ENCODE measurements at regions not wholly inside any gene's neighbourhood (a gene's known extent, or its start where the extent isn't known, plus 50 kb on each side); places are given as distances from the start of the nearest gene placed in this dataset.

DNA sequence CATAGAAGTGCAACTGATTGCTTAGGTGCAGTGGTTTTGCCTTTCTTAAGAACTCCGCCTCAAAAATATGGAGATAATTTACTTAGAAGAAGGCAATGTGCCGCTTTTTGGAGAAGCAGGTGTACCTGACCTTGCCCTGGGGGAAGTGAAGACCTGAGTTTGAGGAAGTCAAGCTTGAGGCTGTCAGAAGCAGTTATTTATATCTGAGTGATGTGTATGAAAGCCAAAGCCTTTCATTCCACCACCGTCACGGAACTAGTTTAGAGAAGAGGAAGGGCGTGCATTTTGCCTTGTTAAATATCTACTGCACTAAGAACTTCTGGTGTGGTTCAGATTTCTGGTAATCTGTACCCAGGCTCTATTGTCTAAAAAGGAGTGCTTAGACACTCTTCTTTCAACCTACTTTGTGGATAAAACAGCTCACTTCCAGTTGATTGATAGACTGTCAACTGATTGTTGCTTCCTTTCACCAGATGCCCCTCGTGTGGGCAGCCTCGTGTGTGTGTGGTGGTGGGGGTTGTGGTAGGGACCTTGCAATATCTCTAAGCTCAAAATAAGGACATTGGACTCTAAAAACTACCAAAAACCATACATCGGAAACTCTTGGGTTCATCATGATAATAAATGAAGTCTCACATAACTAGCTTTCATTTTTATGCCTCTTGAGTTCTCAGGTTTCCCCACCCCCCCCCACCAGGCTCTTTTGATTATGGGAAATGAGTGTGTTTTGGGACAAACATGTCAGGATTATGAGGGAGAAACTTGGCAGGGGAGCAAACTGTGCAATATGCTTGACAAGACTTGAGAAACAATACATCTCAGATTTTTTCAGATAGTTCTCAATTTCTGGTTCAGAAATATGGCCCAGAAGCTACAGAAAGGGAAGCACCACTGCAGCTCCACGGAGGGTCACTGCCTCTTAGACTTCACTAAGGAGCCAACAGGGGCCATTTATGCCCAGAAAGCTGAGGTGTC lies 78.6 kb downstream of the ARF6 start:
- DNase-seq (ENCODE audit: low read depth, low spot score) = no peak

DNA sequence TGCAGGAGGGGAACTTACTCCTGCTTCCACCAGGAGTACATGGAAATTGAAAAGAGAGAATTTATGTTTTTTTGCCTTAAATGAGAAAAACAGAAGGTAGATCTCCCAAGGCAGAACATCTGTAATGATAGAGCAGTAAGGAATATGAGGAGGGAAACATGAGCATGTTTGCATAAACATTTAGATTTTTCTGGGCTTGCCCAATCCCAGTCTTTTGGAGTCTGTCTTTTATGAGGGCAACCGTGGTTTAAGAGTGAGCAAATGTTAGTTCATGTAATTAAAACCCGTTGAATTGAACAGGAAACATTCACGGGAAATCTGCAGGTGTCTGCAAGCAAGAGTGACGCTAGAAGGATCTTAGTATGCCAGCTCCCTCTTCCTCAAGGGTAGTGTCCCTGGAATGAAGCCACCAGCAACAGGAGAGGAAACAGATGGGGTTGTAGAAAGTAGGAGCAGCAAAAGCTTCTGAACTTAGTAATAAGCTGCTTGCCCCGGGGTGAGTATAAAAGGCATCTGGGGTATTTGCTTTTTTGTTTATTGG lies 79.3 kb downstream of the ARF6 start:
- DNase-seq (ENCODE audit: low read depth, low spot score) = no peak

DNA sequence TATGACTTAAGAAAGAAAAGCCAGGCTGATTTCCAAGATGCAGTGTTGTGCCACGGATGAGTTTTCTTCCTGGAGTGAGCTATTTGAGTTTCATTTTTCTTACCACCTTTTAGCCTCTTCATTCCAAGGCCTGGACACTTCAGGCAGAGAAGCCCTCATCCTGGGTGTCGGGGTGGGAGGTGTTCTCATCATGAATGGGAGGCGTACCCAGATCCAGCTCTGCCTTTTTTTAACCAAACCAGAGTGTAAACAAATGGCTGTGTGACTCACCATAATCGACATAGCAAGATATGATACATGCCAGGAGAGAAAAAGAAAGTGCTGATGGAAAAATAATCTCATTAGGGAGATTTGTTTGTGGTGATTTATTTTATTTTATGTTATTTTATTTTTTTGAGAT lies 79.9 kb downstream of the ARF6 start:
- DNase-seq (ENCODE audit: low read depth, low spot score) = no peak

DNA sequence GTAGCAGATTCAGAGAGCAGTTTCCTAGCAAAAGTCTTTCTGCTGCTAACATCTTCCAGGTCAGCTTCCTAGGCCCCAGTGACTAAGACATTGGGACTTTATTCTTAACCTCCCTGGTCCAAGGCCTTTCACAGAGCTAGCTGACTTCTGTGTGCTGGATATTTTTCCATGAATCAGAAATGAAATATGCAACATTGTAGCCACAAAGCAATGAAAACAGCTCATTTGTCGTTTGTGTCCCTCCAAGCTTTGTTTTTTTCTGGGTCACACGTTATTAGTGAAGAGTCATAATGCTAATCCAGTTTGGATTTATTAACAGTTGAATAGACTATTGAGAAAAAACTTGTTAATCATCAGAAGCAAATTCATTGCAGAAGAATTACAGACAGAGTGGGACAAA lies 82.4 kb downstream of the ARF6 start:
- no peak for DNase-seq (ENCODE audit: low read depth, low spot score)

DNA sequence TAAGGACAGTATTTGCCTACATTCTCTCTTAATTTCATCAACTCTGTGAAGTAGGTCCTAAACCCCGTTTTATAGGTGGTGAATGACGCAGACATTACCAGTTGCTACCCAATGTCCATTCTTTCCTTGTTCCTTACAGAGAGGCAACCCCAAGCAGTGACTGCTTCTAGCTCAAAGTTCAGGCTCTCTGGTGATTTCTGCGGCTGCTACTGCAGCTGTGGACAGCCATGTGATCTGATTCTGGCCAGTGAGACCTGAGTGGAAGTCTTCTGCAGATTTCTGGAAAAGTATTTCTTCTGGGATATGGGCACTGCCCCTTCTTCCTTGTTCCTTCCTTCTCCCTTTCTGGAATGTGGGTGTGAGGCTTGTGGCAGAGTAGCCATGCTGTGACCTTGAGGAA lies 82.9 kb downstream of the ARF6 start:
- DNase-seq (ENCODE audit: low read depth, low spot score) = no peak

DNA sequence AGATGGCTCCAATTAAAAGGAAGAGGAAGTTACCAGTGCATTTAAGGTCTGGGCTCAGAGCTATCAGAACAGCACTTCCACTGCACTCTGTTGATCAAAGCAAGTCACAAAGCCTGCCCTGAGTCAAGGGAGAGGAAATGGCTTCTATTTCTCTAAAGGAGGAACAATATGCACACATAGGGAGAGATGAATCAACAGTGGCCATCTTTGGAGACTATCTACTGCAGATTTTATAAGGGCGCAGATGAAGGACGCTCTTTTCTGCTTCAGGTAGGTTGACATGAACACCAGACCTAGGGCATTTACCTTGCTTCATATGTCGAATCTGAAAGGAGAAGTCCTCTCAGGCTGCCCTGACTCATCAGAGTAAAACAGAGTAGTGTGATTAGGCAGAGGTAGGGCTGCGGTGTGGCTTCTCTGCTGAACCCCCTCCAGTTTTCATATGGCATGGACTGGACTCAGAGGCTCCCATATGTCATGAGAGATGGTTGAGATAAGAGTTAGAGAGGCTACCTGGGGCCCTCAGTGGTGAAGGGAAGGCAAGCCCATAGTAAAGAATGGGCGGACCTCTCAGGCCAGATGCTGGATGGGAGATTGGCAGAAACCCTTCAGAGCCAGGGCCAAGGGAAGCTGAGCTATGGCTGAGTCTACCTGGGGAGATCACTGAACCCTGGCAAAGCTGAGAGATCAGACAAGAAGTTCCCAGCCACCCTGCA lies 84.4 kb downstream of the ARF6 start:
- DNase-seq (ENCODE audit: low read depth, low spot score) = no peak

DNA sequence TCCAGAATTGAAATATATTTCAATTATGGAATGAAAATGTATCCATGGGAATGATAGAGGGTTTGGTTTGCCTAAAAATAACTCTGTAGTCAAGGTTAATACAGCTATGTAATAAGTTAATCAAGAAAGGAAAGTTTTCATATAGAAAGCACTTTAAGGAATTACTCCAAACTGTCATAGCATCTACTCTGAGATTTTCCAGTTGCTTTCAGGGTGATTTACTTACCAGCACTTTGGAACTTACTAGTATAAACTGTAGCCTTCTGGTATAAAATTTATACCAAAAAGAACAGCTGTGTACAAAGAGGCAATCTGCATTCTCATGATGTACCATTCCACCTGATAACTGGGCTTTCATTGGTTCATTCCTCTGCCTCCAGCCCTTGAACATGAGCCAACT lies 87.1 kb downstream of the ARF6 start:
- no peak for DNase-seq (ENCODE audit: low read depth, low spot score)

DNA sequence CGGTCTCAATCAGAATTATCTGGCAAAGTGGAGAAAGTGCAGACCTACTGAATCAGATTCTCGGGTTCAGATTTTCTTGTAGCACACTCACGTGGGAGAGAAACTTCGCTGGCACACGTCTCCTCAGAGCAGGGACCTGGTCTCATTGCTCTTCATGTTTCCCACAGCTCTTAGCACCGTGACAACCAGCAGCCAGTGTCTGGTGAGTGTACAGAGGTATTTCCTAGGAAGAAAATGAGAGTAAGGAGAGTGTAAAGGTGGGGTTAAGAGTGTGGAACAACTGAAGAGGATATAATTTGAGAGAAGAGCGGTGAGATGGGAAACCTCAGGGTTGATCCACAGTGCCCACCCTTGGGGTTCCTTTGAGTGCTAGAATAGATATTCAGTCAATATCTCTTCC lies 89.2 kb downstream of the ARF6 start:
- no peak for DNase-seq (ENCODE audit: low read depth, low spot score)

DNA sequence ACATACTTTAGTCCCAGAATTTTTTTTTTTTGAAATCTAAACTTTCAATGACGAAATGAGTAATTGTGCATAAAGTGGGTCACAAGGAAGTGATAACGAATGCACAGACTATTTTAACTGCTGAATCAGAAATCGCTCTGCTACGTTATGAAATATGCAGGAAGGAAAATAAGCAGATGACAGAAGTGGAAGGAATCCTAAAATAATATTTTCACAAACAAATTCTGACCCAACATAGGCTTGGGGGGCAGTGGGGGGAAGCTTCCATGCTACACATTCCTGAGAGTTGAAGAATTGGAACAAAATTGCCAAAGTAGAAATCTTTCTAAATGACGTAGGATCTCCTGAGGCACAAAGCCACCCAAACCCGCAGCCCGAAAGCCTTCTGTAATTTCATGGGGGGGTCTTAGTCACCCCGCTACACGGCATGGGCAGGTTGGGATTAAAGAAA lies 89.6 kb downstream of the ARF6 start:
- no peak for DNase-seq (ENCODE audit: low read depth, low spot score)

DNA sequence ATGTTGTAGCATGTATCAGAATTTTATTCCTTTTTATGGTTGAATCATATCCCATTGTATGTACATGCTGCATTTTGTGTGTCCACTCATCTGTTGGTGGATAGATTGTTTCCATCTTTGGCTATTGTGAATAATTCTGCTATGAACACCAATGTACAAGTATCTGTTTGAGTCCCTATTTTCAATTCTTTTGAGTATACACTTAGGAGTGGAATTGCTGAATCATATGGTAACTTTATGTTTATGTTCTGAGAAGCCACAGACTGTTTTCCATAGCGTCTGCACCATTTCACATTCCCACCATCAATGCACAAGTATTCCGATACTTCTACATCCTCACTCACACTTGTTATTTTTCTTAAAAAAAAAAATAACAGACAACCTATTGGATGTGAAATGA lies 91.5 kb downstream of the ARF6 start:
- no peak for DNase-seq (ENCODE audit: low read depth, low spot score)

DNA sequence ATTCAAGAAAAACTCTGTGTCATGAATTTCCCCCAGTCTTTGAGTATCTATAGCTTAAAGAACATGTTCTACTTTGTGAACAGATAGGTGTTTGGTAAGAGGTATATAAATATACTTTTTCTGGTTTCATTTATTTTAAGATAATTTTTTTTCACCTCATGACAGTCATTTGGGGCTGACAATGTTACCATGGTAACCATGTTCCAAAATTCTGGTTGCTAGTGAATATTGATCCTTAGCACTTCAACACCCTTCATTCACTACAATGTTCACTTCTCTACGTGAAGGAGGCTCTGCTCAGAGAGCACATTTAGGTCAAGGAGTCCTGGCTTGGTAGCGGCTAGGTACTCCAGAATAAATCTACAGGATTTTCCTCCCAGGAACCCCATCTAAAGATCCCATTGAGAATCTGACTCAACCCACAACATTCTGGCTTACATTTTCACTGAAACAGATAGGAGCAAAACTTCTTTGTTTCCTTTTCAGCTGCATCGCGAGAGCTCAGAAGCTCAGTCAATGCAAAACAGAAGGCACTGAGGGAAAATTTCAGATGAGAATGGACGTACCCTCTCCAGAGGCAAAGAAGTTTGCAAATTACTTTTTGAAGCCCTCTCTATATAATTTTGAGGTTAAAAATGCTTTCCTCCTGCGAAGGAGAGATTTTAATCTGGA lies 93.6 kb downstream of the ARF6 start:
- DNase-seq (ENCODE audit: low read depth, low spot score) = no peak

DNA sequence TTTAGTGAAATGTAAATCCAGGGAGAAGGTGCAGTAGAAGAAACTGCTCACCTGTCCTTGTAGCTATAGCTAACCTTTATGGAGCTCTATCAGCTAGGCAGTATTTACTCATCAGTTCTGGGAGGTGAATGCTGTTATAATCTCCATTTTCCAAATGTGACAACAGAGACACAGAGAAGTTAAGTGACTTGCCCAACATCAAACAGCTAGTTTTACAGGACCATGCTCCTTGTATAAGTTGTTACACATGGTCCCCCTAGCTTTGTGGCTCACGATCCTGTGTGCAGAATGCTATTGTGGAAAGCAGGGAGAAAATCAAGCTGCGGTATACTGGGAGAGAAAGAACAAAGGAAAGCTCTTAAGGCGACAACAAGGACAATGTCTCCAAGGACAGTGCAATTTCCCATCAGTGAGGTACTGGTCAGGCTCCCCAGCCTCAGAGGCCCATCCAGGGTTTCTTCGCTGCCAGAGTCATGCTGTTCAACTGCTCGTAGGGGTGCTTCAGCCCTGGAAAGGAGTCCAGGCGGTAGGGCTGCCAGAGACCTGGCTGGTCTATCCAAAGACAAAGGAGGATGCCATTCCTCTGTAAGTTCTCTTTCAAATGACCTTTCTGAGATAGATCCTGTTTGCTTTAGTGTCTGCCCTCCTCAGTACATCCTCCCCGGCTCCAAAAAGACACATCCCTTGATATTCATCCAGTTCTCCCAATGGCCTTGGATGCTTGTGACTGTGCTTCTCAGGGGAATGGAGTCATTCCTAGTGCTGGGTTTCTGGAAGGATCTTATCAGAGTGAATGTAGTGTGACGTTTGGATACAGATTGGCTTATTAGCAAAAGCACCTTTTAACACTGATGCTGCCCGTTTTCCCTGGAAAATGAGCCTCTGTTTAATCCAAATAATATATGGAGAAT lies 95.5 kb downstream of the ARF6 start:
- no peak for DNase-seq (ENCODE audit: low read depth, low spot score)

DNA sequence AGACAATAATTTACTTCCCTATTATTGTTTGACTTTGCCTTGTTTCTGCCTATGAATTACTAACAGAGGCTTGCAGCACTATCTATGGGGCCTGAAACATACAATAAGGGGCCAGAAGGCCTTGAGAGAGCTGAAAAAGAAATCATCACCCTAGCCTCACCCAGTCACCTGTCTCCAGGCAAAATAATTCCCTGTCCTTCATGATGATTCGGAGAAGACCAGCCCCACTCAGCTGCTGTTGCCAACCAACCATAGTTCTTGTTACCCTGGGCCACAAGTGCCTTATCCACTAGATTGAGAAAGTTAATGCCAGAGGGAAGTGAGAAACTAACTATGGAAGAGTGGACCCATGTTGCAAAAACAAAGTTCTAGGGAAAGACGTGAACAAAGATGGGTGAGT lies 97.1 kb downstream of the ARF6 start:
- no peak for DNase-seq (ENCODE audit: low read depth, low spot score)

DNA sequence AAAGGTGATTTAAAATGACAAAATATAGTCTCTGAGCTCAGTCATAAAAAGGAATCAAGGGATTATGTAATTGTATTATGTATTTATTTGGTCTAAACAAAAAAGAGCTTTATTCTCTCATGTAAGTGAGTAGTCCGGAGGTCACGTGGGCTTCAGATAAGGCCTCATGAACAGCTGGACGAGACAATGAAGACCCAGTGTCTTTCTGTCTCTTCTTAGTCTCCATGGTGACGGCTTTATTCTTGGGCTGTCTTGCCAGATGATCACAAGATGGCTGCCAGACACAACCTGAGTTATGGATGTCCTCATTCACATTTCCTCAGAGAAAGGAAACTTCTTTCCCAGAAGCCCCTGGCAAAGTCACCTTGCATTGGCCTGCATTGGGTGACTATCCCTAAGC lies 98.6 kb downstream of the ARF6 start:
- DNase-seq (ENCODE audit: low read depth, low spot score) = no peak

DNA sequence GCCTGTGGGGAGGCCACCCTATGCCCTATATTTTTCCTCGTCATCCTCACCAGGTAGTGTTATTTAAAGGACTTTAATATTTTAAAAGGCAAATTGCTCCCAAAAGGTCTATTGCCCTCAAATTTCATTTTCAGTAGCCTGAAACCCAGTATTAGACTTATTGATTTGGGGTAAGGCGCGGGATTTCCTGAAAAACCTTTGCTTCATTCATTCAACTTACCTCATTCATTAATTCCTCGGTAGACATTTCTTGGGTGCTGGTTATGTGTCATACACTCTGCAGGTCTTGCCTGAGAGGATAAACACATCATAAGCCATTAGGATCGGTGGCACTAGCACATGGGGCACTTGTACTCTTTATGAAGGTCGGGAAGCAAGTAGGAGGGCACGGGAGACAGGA lies 99.2 kb downstream of the ARF6 start:
- no peak for DNase-seq (ENCODE audit: low read depth, low spot score)

DNA sequence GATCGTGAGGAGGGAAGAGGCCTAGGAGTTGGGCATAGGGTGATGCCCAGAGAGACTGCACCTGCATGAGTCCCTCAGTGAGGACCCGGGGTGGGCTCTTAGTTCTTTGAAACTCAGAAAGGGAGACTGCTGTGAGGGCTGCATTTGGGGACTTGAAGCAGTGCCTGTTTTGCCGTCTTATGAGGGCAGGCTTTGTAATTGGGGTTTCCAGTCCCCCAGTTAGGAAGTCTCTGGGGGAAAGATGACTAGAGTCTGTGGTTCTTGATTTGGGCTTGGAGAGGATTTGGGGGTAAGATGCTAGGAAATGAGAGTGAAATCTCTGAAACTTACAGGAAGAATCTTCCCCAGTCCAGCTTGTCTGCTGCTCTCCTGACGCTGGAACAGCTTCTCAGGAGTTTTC lies 99.6 kb downstream of the ARF6 start:
- no peak for DNase-seq (ENCODE audit: low read depth, low spot score)

DNA sequence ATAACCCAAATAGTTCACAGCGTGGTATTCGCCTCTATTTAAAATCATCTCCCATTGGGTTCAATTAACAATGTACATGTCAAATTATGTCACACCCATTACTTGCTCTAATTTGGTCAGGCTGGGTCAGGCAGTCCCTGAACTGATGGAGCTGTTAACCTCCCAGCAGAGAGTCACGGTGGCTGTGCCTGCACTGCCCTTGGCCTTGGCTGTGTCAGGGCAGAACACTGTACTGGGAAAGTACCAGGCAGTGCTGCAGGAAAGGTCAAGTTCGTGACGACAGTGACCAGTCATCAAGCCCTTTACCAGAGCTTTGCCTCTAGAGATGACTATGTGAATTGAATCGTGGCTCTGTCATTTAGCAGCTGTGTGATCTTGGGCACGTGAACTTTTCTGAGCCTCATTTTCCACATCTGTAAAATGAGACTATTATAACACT lies 100.0 kb downstream of the ARF6 start:
- DNase-seq (ENCODE audit: low read depth, low spot score) = no peak

DNA sequence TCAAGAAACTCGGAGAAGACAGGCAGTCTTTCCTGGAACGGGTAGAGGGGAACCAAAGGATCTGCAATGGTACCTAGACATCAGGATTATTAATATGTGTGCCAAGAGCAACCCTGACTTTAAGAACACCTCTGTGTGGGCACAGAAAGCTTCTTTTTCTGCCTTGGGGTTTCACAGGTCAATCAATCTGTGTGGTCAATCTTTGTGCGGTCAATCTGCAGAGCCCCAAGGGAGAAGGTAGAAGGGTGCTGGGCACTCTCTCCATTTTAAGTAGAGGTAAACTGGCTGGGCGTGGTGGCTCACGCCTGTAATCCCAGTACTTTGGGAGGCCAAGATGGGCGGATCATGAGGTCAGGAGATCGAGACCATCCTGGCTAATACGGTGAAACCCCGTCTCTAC lies 100.7 kb downstream of the ARF6 start:
- DNase-seq (ENCODE audit: low read depth, low spot score) = no peak

DNA sequence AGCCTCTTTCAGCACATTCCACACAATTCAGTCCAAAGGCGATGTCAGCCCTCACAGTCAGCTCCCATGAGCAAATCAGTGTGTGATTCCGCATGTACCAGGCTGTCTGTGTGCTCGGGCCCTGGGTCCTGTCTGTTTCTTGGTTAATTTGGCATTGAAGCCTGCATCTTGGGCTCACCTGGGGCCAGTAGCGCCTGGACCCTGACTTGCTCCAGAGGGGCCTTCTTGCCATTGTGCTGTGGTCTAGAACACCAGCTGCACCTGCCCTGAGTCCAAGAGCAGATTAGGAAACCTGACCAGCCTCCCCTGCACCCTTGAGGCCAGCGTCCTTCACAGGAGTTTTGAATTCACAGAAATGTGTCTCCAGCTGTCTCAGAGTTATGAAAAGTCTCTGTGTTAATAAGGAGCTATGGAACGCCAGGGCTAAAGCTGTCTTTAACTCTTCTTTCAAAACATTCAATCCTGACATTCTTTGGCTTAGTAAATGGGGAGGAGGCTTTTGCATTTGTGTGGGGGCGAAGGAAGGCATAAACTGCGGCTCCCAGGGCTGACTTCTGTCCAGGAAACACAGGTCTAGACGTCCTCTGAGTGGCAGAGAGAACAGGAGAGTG lies 102.2 kb downstream of the ARF6 start:
- DNase-seq (ENCODE audit: low read depth, low spot score) = no peak

DNA sequence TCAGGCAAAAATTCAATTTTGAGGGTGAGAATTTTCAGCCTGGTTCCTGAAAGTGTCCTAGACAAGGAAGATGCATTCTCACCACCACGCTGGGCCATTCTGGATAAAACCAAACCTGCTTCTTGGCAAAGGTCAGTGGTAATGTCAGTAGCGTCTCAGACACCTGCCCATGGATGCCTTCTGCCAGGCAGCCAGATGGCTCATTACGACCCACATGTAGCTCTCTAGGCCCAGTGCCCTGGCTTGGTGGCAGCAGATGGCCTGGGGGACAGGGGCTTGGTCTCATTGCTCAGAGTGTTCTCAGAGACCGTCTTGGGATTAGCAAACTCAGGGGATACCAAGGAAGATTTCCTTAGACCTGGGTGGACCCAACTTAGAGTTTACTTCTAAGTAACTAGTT lies 105.1 kb downstream of the ARF6 start:
- no peak for DNase-seq (ENCODE audit: low read depth, low spot score)

Measured in ELF-1 (cell line).